HepG2 (cell line): ENCODE measurements at regions not wholly inside any gene's neighbourhood (a gene's known extent, or its start where the extent isn't known, plus 50 kb on each side); places are given as distances from the start of the nearest gene placed in this dataset.

Source experiments
- POLR2A ChIP-seq, 2 experiments: IDR thresholded peaks; 2 replicates each; pipeline ENCODE4 v1.6.1; 2011; ENCODE audit warnings: low read depth in 2 of 2, low read length in 2 of 2, mild to moderate bottlenecking in 1 of 2, moderate library complexity in 1 of 2; ENCODE audit not compliant: insufficient read depth in 1 of 2
- ZNF503 ChIP-seq: sonication (generic); formaldehyde crosslinking; IDR thresholded peaks from 2 replicates; pipeline ENCODE4 v1.4.0; 2020; ENCODE audit warnings: missing genetic modification reagents

- no peak for TF ChIP-seq POLR2A (IDR thresholded peaks at IDR 0.05; ENCODE audit: insufficient read depth in 1 of 2, low read depth in 2 of 2, low read length in 2 of 2)
- no peak for TF ChIP-seq ZNF503 (CRISPR knock-in tag)
These were observed 158.6 kb downstream of the RAP2B start for GRCh38 chr3:153320585-153321128.
